Hematopoietic multipotent progenitor cell treated with erythropoietin and hydrocortisone succinate and interleukin-3 and kit ligand, for 4 days (in vitro differentiated cells): ENCODE measurements at regions not wholly inside any gene's neighbourhood (a gene's known extent, or its start where the extent isn't known, plus 50 kb on each side); places are given as distances from the start of the nearest gene placed in this dataset.

Source experiments
- DNase-seq: peaks from one replicate; pipeline ENCODE4 v3.0.0-alpha.2; 2015

- DNase-seq = peak; percentile 2
Measured at GRCh38 chr21:22444990-22445389, 1446.8 kb downstream of the NCAM2 start.

- DNase-seq = no peak
Measured at GRCh38 chr21:22450507-22450906, 1452.3 kb downstream of the NCAM2 start.

- no peak for DNase-seq
Measured at GRCh38 chr21:22456241-22456640, 1458.0 kb downstream of the NCAM2 start.

GRCh38 chr21:22468893-22469292, 1470.7 kb downstream of the NCAM2 start:
- DNase-seq = no peak

GRCh38 chr21:22474403-22474802, 1476.2 kb downstream of the NCAM2 start:
- DNase-seq = no peak

GRCh38 chr21:22476214-22476613, 1478.0 kb downstream of the NCAM2 start:
- no peak for DNase-seq

- DNase-seq = peak; percentile 0
Measured at GRCh38 chr21:22476726-22477646, 1478.8 kb downstream of the NCAM2 start.

- no peak for DNase-seq
Measured at GRCh38 chr21:22490049-22490448, 1491.8 kb downstream of the NCAM2 start.

GRCh38 chr21:22516230-22516629, 1518.0 kb downstream of the NCAM2 start:
- DNase-seq = peak; percentile 90

- no peak for DNase-seq
Measured at GRCh38 chr21:22535630-22536029, 1537.4 kb downstream of the NCAM2 start.

GRCh38 chr21:22536509-22536908, 1538.3 kb downstream of the NCAM2 start:
- peak; percentile 13 for DNase-seq

- DNase-seq = no peak
Measured at GRCh38 chr21:22544747-22545146, 1546.5 kb downstream of the NCAM2 start.

- DNase-seq = no peak
Measured at GRCh38 chr21:22552390-22552789, 1554.2 kb downstream of the NCAM2 start.

- no peak for DNase-seq
Measured at GRCh38 chr21:22554690-22555316, 1556.6 kb downstream of the NCAM2 start.

- no peak for DNase-seq
Measured at GRCh38 chr21:22556829-22557228, 1558.6 kb downstream of the NCAM2 start.

- DNase-seq = no peak
Measured at GRCh38 chr21:22561946-22562345, 1563.7 kb downstream of the NCAM2 start.

GRCh38 chr21:22573834-22574233, 1575.6 kb downstream of the NCAM2 start:
- no peak for DNase-seq

- DNase-seq = peak; percentile 77
Measured at GRCh38 chr21:22575165-22575584, 1577.0 kb downstream of the NCAM2 start.

- DNase-seq = no peak
Measured at GRCh38 chr21:22579741-22580140, 1581.5 kb downstream of the NCAM2 start.

- no peak for DNase-seq
Measured at GRCh38 chr21:22582026-22582425, 1583.8 kb downstream of the NCAM2 start.

- no peak for DNase-seq
Measured at GRCh38 chr21:22584308-22584707, 1586.1 kb downstream of the NCAM2 start.

- DNase-seq = peak; percentile 36
Measured at GRCh38 chr21:22585558-22585957, 1587.3 kb downstream of the NCAM2 start.

GRCh38 chr21:22597660-22598255, 1599.5 kb downstream of the NCAM2 start:
- no peak for DNase-seq

- DNase-seq = peak; percentile 10
Measured at GRCh38 chr21:22609802-22610201, 1611.6 kb downstream of the NCAM2 start.
